HCT116 (cell line): ENCODE measurements at regions not wholly inside any gene's neighbourhood (a gene's known extent, or its start where the extent isn't known, plus 50 kb on each side); places are given as distances from the start of the nearest gene placed in this dataset.

Experiments used
- ATAC-seq: fragments of 200-7000 bp; cut with Tn5 transposase; 2 replicates; pipeline ENCODE4 v1.9.1; 2020; ENCODE audit warnings: mild to moderate bottlenecking, moderate library complexity
- BruUV-seq: library from RNA; stranded (reverse); fragments of 400-500 nt; replicated peaks from 2 replicates; lab custom pipeline; 2021; lab: Mats Ljungman, UMichigan
- CTCF ChIA-PET: fragments of 300-600 bp; sonication (Branson Sonifier 250); formaldehyde crosslinking; loops from one replicate; lab custom pipeline; 2021; ENCODE audit warnings: antibody characterized with exemption; lab: Charles Lee
- POLR2A ChIA-PET: fragments of 300-600, 350-600 bp; sonication (Branson Sonifier 250); formaldehyde crosslinking; loops from one replicate; lab custom pipeline; 2021; ENCODE audit warnings: antibody characterized with exemption; lab: Charles Lee
- RAD21 ChIA-PET, 2 experiments: fragments of 300-600 bp; sonication (Branson Sonifier 250); formaldehyde crosslinking; loops; one replicate each; lab custom pipeline; 2023; ENCODE audit warnings: low total read pairs in 2 of 2; ENCODE audit not compliant: uncharacterized antibody in 2 of 2, unreplicated experiment in 2 of 2, low non-redundant PET in 1 of 2; lab: Charles Lee
- DNase-seq: peaks from one replicate; pipeline ENCODE4 v3.0.0-alpha.2; 2010; ENCODE audit warnings: low read depth, low spot score
- H2AFZ ChIP-seq: fragments of 200-600 bp; shearing (Covaris generic), sonication (generic); 2 replicates; pipeline ENCODE4 v1.6.1; 2017; ENCODE audit warnings: low read depth, mixed run types, mixed read lengths, antibody characterized with exemption, low read length; ENCODE audit not compliant: poor library complexity, severe bottlenecking
- H3K27ac ChIP-seq: 2 replicates; pipeline ENCODE4 v1.5.1; 2012; ENCODE audit warnings: low read depth, low read length
- H3K27me3 ChIP-seq: fragments of 200-600 bp; sonication (generic); 2 replicates; pipeline ENCODE4 v1.6.1; 2016; ENCODE audit warnings: mixed run types, low read length, mixed read lengths; ENCODE audit not compliant: insufficient read depth
- H3K36me3 ChIP-seq, 2 experiments: fragments of 200-500 bp in 1 of 2; fragments of 200-600 bp in 1 of 2; sonication (Bioruptor generic) in 1 of 2; sonication (generic) in 1 of 2; 2 replicates each; pipeline versions ENCODE4 v1.5.1 to v1.6.1; 2014 to 2016; ENCODE audit warnings: low read length in 2 of 2, inconsistent platforms in 1 of 2, mixed read lengths in 1 of 2, mixed run types in 1 of 2; ENCODE audit not compliant: insufficient read depth in 2 of 2, control insufficient read depth in 1 of 2
- H3K4me1 ChIP-seq, 2 experiments: fragments of 200-600 bp in 1 of 2; sonication (generic) in 1 of 2; 2 replicates each; pipeline versions ENCODE4 v1.5.1 to v1.6.1; 2012 to 2017; ENCODE audit warnings: low read length in 2 of 2, inconsistent platforms in 1 of 2, mild to moderate bottlenecking in 1 of 2, mixed read lengths in 1 of 2, mixed run types in 1 of 2, moderate library complexity in 1 of 2; ENCODE audit not compliant: insufficient read depth in 2 of 2, control insufficient read depth in 1 of 2
- H3K4me2 ChIP-seq: fragments of 200-600 bp; sonication (generic); 2 replicates; pipeline ENCODE4 v1.6.1; 2017; ENCODE audit warnings: mixed run types, low read length, mixed read lengths
- H3K4me3 ChIP-seq, 2 experiments: fragments of 200-600 bp in 1 of 2; sonication (generic) in 1 of 2; replicated peaks in 1 of 2; 2 replicates each; pipeline ENCODE4 v1.5.1; 2011 to 2016; ENCODE audit warnings: low read length in 2 of 2, control low read depth in 1 of 2, low read depth in 1 of 2, mild to moderate bottlenecking in 1 of 2, mixed read lengths in 1 of 2, mixed run types in 1 of 2
- H3K79me2 ChIP-seq: fragments of 200-600 bp; sonication (generic); 2 replicates; pipeline ENCODE4 v1.6.1; 2017; ENCODE audit warnings: mild to moderate bottlenecking, mixed run types, low read length, moderate library complexity, mixed read lengths; ENCODE audit not compliant: insufficient read depth
- H3K9ac ChIP-seq: fragments of 200-600 bp; sonication (generic); 2 replicates; pipeline ENCODE4 v1.6.1; 2016; ENCODE audit warnings: low read length, mixed read lengths
- H3K9me2 ChIP-seq: fragments of 200-600 bp; sonication (generic), shearing (Covaris generic); 2 replicates; pipeline ENCODE4 v1.6.1; 2017; ENCODE audit warnings: mixed run types, mild to moderate bottlenecking, moderate library complexity; ENCODE audit not compliant: insufficient read depth
- H3K9me3 ChIP-seq, 2 experiments: fragments of 200-500 bp in 1 of 2; fragments of 200-600 bp in 1 of 2; sonication (Bioruptor generic) in 1 of 2; sonication (generic) in 1 of 2; 2 replicates each; pipeline ENCODE4 v1.6.1; 2014 to 2017; ENCODE audit warnings: low read length in 2 of 2, mixed read lengths in 2 of 2, inconsistent platforms in 1 of 2, low read depth in 1 of 2, mild to moderate bottlenecking in 1 of 2, mixed run types in 1 of 2, moderate library complexity in 1 of 2; ENCODE audit not compliant: control insufficient read depth in 1 of 2, insufficient read depth in 1 of 2
- H4K20me1 ChIP-seq: fragments of 200-600 bp; sonication (generic), shearing (Covaris generic); 2 replicates; pipeline ENCODE4 v1.6.1; 2017; ENCODE audit warnings: mixed run types, mild to moderate bottlenecking, moderate library complexity; ENCODE audit not compliant: insufficient read depth
- EGR1 ChIP-seq: IDR thresholded peaks from 2 replicates; pipeline ENCODE4 v1.6.1; 2012; ENCODE audit warnings: low read depth
- EZH2 ChIP-seq: fragments of 200-600 bp; sonication (generic); IDR thresholded peaks from 2 replicates; pipeline ENCODE4 v1.6.1; 2017; ENCODE audit warnings: antibody characterized with exemption, mixed run types
- EZH2phosphoT487 ChIP-seq: fragments of 200-600 bp; IDR thresholded peaks from 2 replicates; pipeline ENCODE4 v1.6.1; 2018; ENCODE audit warnings: antibody characterized with exemption, borderline replicate concordance
- FOSL1 ChIP-seq: IDR thresholded peaks from 2 replicates; pipeline ENCODE4 v1.6.1; 2012; ENCODE audit warnings: low read depth
- POLR2A ChIP-seq: IDR thresholded peaks from 2 replicates; pipeline ENCODE4 v1.7.0; 2011; ENCODE audit warnings: borderline replicate concordance; ENCODE audit not compliant: insufficient read depth, insufficient read length; ENCODE audit errors: extremely low read depth
- POLR2AphosphoS5 ChIP-seq: IDR thresholded peaks from 2 replicates; pipeline ENCODE4 v1.6.1; 2011; ENCODE audit warnings: mild to moderate bottlenecking, low read depth, low read length, moderate library complexity
- RAD21 ChIP-seq: IDR thresholded peaks from 2 replicates; pipeline ENCODE4 v1.6.1; 2012; ENCODE audit warnings: low read depth, mild to moderate bottlenecking
- ZFX ChIP-seq: fragments of 450-650 bp; IDR thresholded peaks from 2 replicates; pipeline ENCODE4 v1.6.1; 2017
- ZNF274 ChIP-seq: fragments of 200-500 bp; sonication (Bioruptor generic); IDR thresholded peaks from 2 replicates; pipeline ENCODE4 v1.6.1; 2014; ENCODE audit warnings: mild to moderate bottlenecking, low read depth, low read length, inconsistent platforms
- intact Hi-C: fragments of 100-400 bp; cut with micrococcal nuclease; formaldehyde crosslinking; loops from 2 replicates; pipeline ENCODE4 v1.10.0; 2022
- TF ChIP-seq, protein P1 (sequence below): IDR thresholded peaks from 2 replicates; pipeline ENCODE4 v1.6.1; 2012
- TF ChIP-seq, protein P2 (sequence below): IDR thresholded peaks from 2 replicates; pipeline ENCODE4 v1.6.1; 2011; ENCODE audit warnings: mild to moderate bottlenecking, low read length, moderate library complexity; ENCODE audit not compliant: insufficient replicate concordance; ENCODE audit errors: extremely low read depth
- TF ChIP-seq, protein P3 (sequence below): IDR thresholded peaks from 2 replicates; pipeline ENCODE4 v1.6.1; 2012; ENCODE audit warnings: low read depth

DNA sequence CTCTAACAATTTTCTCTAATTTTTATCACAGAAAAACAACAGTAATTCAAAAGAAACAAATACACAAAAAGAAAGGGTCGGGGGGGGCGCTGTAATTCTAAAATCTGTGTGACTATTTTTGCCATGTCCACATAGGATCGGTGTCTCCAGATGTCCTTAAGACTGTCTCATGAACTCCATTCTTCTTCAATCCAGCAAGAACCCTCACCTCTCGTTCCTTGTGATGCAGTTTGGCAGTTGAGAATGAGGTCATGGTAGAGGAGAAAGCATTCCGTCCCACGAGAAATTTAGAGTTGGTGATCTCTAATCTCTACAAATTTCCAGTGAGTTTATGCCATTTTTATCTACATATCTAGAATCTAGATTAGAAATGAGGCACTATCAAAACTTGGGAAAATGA lies 394.7 kb downstream of the TFEC start (continued):
- TF ChIP-seq, protein P1, sequence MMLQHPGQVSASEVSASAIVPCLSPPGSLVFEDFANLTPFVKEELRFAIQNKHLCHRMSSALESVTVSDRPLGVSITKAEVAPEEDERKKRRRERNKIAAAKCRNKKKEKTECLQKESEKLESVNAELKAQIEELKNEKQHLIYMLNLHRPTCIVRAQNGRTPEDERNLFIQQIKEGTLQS: no peak
- no peak for TF ChIP-seq RAD21
- TF ChIP-seq, all 23 proteins: peak for 0

DNA sequence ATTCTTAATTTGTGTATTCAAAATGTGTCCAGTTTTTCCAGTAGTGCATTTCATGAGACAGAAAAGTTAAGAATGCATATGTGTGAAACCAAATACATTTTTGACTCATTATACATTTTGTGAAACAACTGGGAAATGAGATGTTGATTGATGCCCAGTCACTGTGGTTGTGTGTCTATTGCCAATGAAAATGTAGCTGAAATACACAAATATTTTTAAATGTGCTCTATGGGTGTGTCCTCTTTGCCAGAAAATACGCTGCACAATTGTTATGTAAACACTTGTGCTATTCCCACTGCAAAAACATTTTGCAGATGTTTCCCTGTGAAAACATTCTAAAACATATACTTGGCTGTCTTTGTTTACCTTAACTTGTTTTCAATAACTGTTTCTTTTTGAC lies 395.2 kb downstream of the TFEC start:
- Histone ChIP-seq H3K27ac (no peak overlapping the region), H4K20me1 (no peaks in the 10 kb centered on the region), H3K9ac (no peak overlapping the region), H2AFZ (no peak overlapping the region), H3K27me3 (no peaks in the 10 kb centered on the region), H3K9me3 (no peaks in the 10 kb centered on the region), H3K4me1 (peaks cover 0 to 4% of the 10 kb centered on the region in 2 experiments; a peak in 1 of 4 replicates), H3K4me2 (no peak overlapping the region), H3K9me2 (no peaks in the 10 kb centered on the region)
- intact Hi-C loops: no loop called here
- DNase-seq: no peak
- BruUV-seq: no TSS peak
- CTCF ChIA-PET: no interaction called here
- POLR2A ChIA-PET: no interaction called here
- ATAC-seq: no peak
- TF ChIP-seq EZH2: no peak
- no peak for TF ChIP-seq EGR1
- TF ChIP-seq POLR2A: no peak
- no peak for TF ChIP-seq EZH2phosphoT487
- TF ChIP-seq, all 23 proteins: peak for 0
- H3K79me2 ChIP-seq: no peaks in the 10 kb centered on the region
- RAD21 ChIA-PET: no interaction called here
- no peak overlapping the region for H3K4me3 ChIP-seq
- H3K36me3 ChIP-seq: no peaks in the 10 kb centered on the region

DNA sequence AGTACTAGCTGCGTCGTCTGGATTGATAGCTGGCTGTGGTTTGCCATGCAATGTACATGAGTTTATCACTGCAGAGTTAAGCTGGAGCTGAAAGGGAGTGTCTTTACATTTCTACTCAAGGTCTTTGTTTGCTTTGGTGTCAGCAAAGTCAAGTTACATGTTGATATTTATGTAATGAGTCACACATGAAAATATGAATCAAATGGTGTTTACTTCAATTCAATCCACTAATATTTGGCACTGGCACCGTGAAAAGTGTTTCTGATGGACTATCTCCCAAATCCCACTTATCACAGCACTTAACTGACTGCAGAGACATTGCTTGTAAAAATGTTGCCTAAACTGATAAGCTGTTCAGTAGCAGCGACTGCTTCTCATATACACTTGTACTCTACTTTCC lies 395.9 kb downstream of the TFEC start:
- Histone ChIP-seq H3K4me1 (peaks cover 0 to 4% of the 10 kb centered on the region in 2 experiments; a peak in 1 of 4 replicates), H3K4me2 (no peak overlapping the region), H3K9me3 (no peaks in the 10 kb centered on the region), H3K9ac (no peak overlapping the region), H3K4me3 (no peak overlapping the region), H3K9me2 (no peaks in the 10 kb centered on the region), H3K79me2 (no peaks in the 10 kb centered on the region), H3K27me3 (no peaks in the 10 kb centered on the region), H2AFZ (peak overlapping the region; percentile 14), H3K27ac (no peak overlapping the region), H3K36me3 (no peaks in the 10 kb centered on the region), H4K20me1 (no peaks in the 10 kb centered on the region)
- ChIA-PET CTCF (no interaction called here), RAD21 (no interaction called here), POLR2A (no interaction called here)
- intact Hi-C loops: no loop called here
- no peak for DNase-seq
- no TSS peak for BruUV-seq
- ATAC-seq: no peak
- TF ChIP-seq, protein P2, sequence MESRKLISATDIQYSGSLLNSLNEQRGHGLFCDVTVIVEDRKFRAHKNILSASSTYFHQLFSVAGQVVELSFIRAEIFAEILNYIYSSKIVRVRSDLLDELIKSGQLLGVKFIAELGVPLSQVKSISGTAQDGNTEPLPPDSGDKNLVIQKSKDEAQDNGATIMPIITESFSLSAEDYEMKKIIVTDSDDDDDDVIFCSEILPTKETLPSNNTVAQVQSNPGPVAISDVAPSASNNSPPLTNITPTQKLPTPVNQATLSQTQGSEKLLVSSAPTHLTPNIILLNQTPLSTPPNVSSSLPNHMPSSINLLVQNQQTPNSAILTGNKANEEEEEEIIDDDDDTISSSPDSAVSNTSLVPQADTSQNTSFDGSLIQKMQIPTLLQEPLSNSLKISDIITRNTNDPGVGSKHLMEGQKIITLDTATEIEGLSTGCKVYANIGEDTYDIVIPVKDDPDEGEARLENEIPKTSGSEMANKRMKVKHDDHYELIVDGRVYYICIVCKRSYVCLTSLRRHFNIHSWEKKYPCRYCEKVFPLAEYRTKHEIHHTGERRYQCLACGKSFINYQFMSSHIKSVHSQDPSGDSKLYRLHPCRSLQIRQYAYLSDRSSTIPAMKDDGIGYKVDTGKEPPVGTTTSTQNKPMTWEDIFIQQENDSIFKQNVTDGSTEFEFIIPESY: no peak
- TF ChIP-seq ZFX (no peak), POLR2AphosphoS5 (no peak), FOSL1 (no peak), ZNF274 (no peak)
- TF ChIP-seq, protein P3, sequence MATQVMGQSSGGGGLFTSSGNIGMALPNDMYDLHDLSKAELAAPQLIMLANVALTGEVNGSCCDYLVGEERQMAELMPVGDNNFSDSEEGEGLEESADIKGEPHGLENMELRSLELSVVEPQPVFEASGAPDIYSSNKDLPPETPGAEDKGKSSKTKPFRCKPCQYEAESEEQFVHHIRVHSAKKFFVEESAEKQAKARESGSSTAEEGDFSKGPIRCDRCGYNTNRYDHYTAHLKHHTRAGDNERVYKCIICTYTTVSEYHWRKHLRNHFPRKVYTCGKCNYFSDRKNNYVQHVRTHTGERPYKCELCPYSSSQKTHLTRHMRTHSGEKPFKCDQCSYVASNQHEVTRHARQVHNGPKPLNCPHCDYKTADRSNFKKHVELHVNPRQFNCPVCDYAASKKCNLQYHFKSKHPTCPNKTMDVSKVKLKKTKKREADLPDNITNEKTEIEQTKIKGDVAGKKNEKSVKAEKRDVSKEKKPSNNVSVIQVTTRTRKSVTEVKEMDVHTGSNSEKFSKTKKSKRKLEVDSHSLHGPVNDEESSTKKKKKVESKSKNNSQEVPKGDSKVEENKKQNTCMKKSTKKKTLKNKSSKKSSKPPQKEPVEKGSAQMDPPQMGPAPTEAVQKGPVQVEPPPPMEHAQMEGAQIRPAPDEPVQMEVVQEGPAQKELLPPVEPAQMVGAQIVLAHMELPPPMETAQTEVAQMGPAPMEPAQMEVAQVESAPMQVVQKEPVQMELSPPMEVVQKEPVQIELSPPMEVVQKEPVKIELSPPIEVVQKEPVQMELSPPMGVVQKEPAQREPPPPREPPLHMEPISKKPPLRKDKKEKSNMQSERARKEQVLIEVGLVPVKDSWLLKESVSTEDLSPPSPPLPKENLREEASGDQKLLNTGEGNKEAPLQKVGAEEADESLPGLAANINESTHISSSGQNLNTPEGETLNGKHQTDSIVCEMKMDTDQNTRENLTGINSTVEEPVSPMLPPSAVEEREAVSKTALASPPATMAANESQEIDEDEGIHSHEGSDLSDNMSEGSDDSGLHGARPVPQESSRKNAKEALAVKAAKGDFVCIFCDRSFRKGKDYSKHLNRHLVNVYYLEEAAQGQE: no peak
